Neural cell (in vitro differentiated cells): ENCODE measurements at regions not wholly inside any gene's neighbourhood (a gene's known extent, or its start where the extent isn't known, plus 50 kb on each side); places are given as distances from the start of the nearest gene placed in this dataset.

Experiments used
- H2AFZ ChIP-seq: fragments of 200-600, 300-800 bp; sonication (generic), shearing (Covaris generic); 2 replicates; pipeline ENCODE4 v1.6.0; 2014; ENCODE audit warnings: low read depth, mild to moderate bottlenecking, antibody characterized with exemption, low read length, moderate library complexity
- H3F3A ChIP-seq: fragments of 200-600 bp; shearing (Covaris generic); 2 replicates; pipeline ENCODE4 v1.6.1; 2016; ENCODE audit warnings: mild to moderate bottlenecking, moderate library complexity, mixed read lengths, antibody characterized with exemption, low read length; ENCODE audit not compliant: insufficient read depth, poor library complexity, severe bottlenecking
- H3K27ac ChIP-seq: fragments of 200-600, 300-800 bp; sonication (generic), shearing (Covaris generic); 2 replicates; pipeline ENCODE4 v1.5.1; 2014; ENCODE audit warnings: mild to moderate bottlenecking, low read length, moderate library complexity
- H3K27me3 ChIP-seq: fragments of 300-800, 200-600 bp; sonication (generic), shearing (Covaris generic); 2 replicates; pipeline ENCODE4 v1.6.0; 2014; ENCODE audit warnings: mild to moderate bottlenecking, low read depth, low read length, moderate library complexity; ENCODE audit not compliant: insufficient read depth
- H3K36me3 ChIP-seq: fragments of 300-800, 200-600 bp; sonication (generic), shearing (Covaris generic); 2 replicates; pipeline ENCODE4 v1.5.1; 2014; ENCODE audit warnings: mild to moderate bottlenecking, antibody characterized with exemption, low read length, moderate library complexity; ENCODE audit not compliant: insufficient read depth
- H3K4me2 ChIP-seq: fragments of 300-800, 200-600 bp; sonication (generic), shearing (Covaris generic); 2 replicates; pipeline ENCODE4 v1.6.0; 2014; ENCODE audit warnings: mild to moderate bottlenecking, low read length
- H3K4me3 ChIP-seq: fragments of 300-800, 200-600 bp; sonication (generic), shearing (Covaris generic); 2 replicates; pipeline ENCODE4 v1.5.1; 2014; ENCODE audit warnings: mild to moderate bottlenecking, low read length, moderate library complexity
- H3K79me2 ChIP-seq: fragments of 200-600 bp; shearing (Covaris generic); replicated peaks from 2 replicates; pipeline ENCODE4 v1.6.0; 2014; ENCODE audit warnings: mild to moderate bottlenecking, low read length, moderate library complexity; ENCODE audit not compliant: insufficient read depth
- H3K9ac ChIP-seq: fragments of 300-800, 200-600 bp; sonication (generic), shearing (Covaris generic); 2 replicates; pipeline ENCODE4 v1.6.1; 2016; ENCODE audit warnings: mild to moderate bottlenecking, low read length, mixed read lengths
- H3K9me2 ChIP-seq: fragments of 200-600 bp; shearing (Covaris generic); 2 replicates; pipeline ENCODE4 v1.6.1; 2016; ENCODE audit warnings: mild to moderate bottlenecking, low read length, mixed read lengths; ENCODE audit not compliant: insufficient read depth
- H3K9me3 ChIP-seq: fragments of 200-600, 300-800 bp; sonication (generic), shearing (Covaris generic); 2 replicates; pipeline ENCODE4 v1.6.1; 2016; ENCODE audit warnings: mild to moderate bottlenecking, mixed run types, low read length, moderate library complexity, mixed read lengths
- H4K20me1 ChIP-seq: fragments of 200-600 bp; shearing (Covaris generic); 2 replicates; pipeline ENCODE4 v1.6.1; 2016; ENCODE audit warnings: mild to moderate bottlenecking, mixed run types; ENCODE audit not compliant: insufficient read depth
- CTCF ChIP-seq: fragments of 450-650 bp; IDR thresholded peaks from 2 replicates; pipeline ENCODE4 v1.5.1; 2014; ENCODE audit warnings: antibody characterized with exemption, mild to moderate bottlenecking, moderate library complexity; ENCODE audit not compliant: poor library complexity, severe bottlenecking
- EP300 ChIP-seq: fragments of 450-650 bp; conservative IDR thresholded peaks from 2 replicates; pipeline ENCODE4 v1.6.1; 2014; ENCODE audit warnings: antibody characterized with exemption, mild to moderate bottlenecking, moderate library complexity; ENCODE audit not compliant: poor library complexity, severe bottlenecking
- EZH2 ChIP-seq: fragments of 200-600, 300-800 bp; shearing (Covaris generic), sonication (generic); IDR thresholded peaks from 2 replicates; pipeline ENCODE4 v1.6.1; 2014; ENCODE audit warnings: antibody characterized with exemption, low read length, borderline replicate concordance, mild to moderate bottlenecking; ENCODE audit not compliant: insufficient read depth, poor library complexity, severe bottlenecking
- MXI1 ChIP-seq: fragments of 450-650 bp; conservative IDR thresholded peaks from 2 replicates; pipeline ENCODE4 v1.6.1; 2014; ENCODE audit warnings: antibody characterized with exemption, mild to moderate bottlenecking; ENCODE audit not compliant: poor library complexity, severe bottlenecking
- POLR2AphosphoS5 ChIP-seq: IDR thresholded peaks from 2 replicates; pipeline ENCODE4 v1.6.1; 2012
- RAD21 ChIP-seq: fragments of 450-650 bp; conservative IDR thresholded peaks from 2 replicates; pipeline ENCODE4 v1.6.1; 2014; ENCODE audit warnings: antibody characterized with exemption, mild to moderate bottlenecking, moderate library complexity
- REST ChIP-seq: IDR thresholded peaks from 2 replicates; pipeline ENCODE4 v1.6.1; 2012; ENCODE audit warnings: borderline replicate concordance
- SMC3 ChIP-seq: fragments of 450-650 bp; conservative IDR thresholded peaks from 2 replicates; pipeline ENCODE4 v1.6.1; 2014; ENCODE audit warnings: antibody characterized with exemption, mild to moderate bottlenecking, moderate library complexity; ENCODE audit not compliant: poor library complexity
- TAF1 ChIP-seq: IDR thresholded peaks from 2 replicates; pipeline ENCODE4 v1.6.1; 2012; ENCODE audit warnings: low read depth

- Histone ChIP-seq H4K20me1 (no peaks in the 10 kb centered on the region), H3K9me2 (no peaks in the 10 kb centered on the region), H3K9me3 (peaks cover 5% of the 10 kb centered on the region), H2AFZ (no peak overlapping the region), H3K27ac (no peak overlapping the region), H3K79me2 (no peaks in the 10 kb centered on the region), H3F3A (no peaks in the 10 kb centered on the region), H3K9ac (no peak overlapping the region), H3K36me3 (no peaks in the 10 kb centered on the region), H3K27me3 (no peaks in the 10 kb centered on the region), H3K4me3 (no peak overlapping the region), H3K4me2 (no peak overlapping the region)
- TF ChIP-seq MXI1 (no peak), TAF1 (no peak), POLR2AphosphoS5 (no peak), REST (no peak), EZH2 (no peak), EP300 (no peak), SMC3 (no peak), RAD21 (no peak), CTCF (no peak)
Observed at GRCh38 chr14:23869078-23869719, 84.4 kb upstream of the DHRS4 start.

DNA sequence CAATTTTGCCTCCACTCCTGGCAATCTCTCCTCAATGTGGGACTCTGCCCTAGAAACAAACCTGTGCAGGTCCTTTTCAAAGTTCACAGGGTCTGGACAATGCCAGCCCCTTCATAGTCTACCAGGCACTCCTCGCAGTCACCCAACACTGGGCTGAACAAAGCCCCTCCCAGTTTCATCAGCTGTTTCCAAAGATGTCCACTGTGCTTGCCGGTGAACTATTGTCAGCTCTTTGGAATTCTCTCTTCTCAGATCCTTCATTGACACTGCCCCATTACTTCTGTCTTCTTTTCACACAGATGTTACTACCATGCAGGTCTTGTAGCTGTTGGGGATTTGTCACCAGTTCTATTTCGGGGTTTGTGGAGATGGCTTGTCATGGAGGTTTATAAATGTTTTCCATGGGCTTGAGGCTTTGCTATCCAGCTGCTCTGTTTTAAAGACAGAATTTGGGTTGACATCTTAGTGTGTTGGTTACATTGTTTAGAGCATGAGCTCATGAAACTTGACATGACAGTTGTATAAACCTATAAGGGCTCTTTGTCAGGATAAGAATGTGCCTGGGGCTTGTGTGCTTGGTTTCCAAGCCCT lies 77.3 kb upstream of the DHRS4 start:
- no peaks in the 10 kb centered on the region for H4K20me1 ChIP-seq
- no peaks in the 10 kb centered on the region for H3F3A ChIP-seq
- no peaks in the 10 kb centered on the region for H3K27me3 ChIP-seq
- no peak overlapping the region for H3K4me3 ChIP-seq
- H3K9me2 ChIP-seq, result no peaks in the 10 kb centered on the region
- H3K4me2 ChIP-seq, result no peak overlapping the region
- H2AFZ ChIP-seq, result no peak overlapping the region
- TF ChIP-seq RAD21, result no peak
- TF ChIP-seq CTCF, result no peak
- no peak for TF ChIP-seq SMC3
- no peak for TF ChIP-seq MXI1
- TF ChIP-seq TAF1, result no peak
- TF ChIP-seq EZH2, result no peak
- TF ChIP-seq POLR2AphosphoS5, result no peak
- TF ChIP-seq EP300, result no peak
- no peak for TF ChIP-seq REST
- H3K27ac ChIP-seq, result no peak overlapping the region
- H3K9ac ChIP-seq, result no peak overlapping the region
- H3K9me3 ChIP-seq, result peaks cover 5% of the 10 kb centered on the region
- H3K79me2 ChIP-seq, result no peaks in the 10 kb centered on the region
- H3K36me3 ChIP-seq, result no peaks in the 10 kb centered on the region
